ENCODE measurements at regions not wholly inside any gene's neighbourhood (a gene's known extent, or its start where the extent isn't known, plus 50 kb on each side); places are given as distances from the start of the nearest gene placed in this dataset.

GRCh38 chr15:78691167-78691850 lies 50.3 kb upstream of the CHRNB4 start:
- TF ChIP-seq EP300 (IDR thresholded peaks at IDR 0.05), result no peak
- TF ChIP-seq POLR2AphosphoS5 (IDR thresholded peaks at IDR 0.05), result no peak
- no peak for TF ChIP-seq POLR2A (IDR thresholded peaks at IDR 0.05)
- TF ChIP-seq, protein P1, sequence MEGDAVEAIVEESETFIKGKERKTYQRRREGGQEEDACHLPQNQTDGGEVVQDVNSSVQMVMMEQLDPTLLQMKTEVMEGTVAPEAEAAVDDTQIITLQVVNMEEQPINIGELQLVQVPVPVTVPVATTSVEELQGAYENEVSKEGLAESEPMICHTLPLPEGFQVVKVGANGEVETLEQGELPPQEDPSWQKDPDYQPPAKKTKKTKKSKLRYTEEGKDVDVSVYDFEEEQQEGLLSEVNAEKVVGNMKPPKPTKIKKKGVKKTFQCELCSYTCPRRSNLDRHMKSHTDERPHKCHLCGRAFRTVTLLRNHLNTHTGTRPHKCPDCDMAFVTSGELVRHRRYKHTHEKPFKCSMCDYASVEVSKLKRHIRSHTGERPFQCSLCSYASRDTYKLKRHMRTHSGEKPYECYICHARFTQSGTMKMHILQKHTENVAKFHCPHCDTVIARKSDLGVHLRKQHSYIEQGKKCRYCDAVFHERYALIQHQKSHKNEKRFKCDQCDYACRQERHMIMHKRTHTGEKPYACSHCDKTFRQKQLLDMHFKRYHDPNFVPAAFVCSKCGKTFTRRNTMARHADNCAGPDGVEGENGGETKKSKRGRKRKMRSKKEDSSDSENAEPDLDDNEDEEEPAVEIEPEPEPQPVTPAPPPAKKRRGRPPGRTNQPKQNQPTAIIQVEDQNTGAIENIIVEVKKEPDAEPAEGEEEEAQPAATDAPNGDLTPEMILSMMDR (IDR thresholded peaks at IDR 0.05), result no peak
- 74 to 78% methylated on average over 9 of the region's 9 CpGs for WGBS, 2 donors
- no peaks in the 10 kb centered on the region for H3K9me3 ChIP-seq
- no peak overlapping the region for H3K27ac ChIP-seq
- no peaks in the 10 kb centered on the region for H3K4me1 ChIP-seq
- no peak for DNase-seq
- intact Hi-C loops (cut with DNase I), result no loop called here
- H3K4me3 ChIP-seq, result no peak overlapping the region
- H3K36me3 ChIP-seq, result no peaks in the 10 kb centered on the region
- H3K27me3 ChIP-seq, result no peaks in the 10 kb centered on the region

Data from sigmoid colon (tissue), 6 donors.